Fibroblast of villous mesenchyme (primary cell): ENCODE measurements at regions not wholly inside any gene's neighbourhood (a gene's known extent, or its start where the extent isn't known, plus 50 kb on each side); places are given as distances from the start of the nearest gene placed in this dataset.
"Not testable (repeated sequence)": the region's sequence is repeated elsewhere in the genome, so short reads cannot be mapped to it uniquely, and the experiment has no call there.

Source experiments
- DNase-seq: peaks from one replicate; pipeline ENCODE4 v3.0.0-alpha.2; 2010; ENCODE audit warnings: low read depth
- H3K4me3 ChIP-seq: 2 replicates; pipeline ENCODE4 v1.5.1; 2011; ENCODE audit warnings: low read depth, mild to moderate bottlenecking, low read length
- CTCF ChIP-seq: IDR thresholded peaks from 2 replicates; pipeline ENCODE4 v1.5.1; 2012; ENCODE audit warnings: low read depth, mild to moderate bottlenecking, low read length; ENCODE audit not compliant: insufficient read depth

- no peak for TF ChIP-seq CTCF
- H3K4me3 ChIP-seq = no peak overlapping the region
- no peak for DNase-seq
Observed at GRCh38 chr9:107586493-107586892, 96.9 kb upstream of the KLF4 start.

GRCh38 chr9:107585465-107585864, 95.9 kb upstream of the KLF4 start:
- H3K4me3 ChIP-seq = no peak overlapping the region
- no peak for DNase-seq
- TF ChIP-seq CTCF = no peak

- no peak for TF ChIP-seq CTCF
- H3K4me3 ChIP-seq = no peak overlapping the region
- DNase-seq = no peak
Observed at GRCh38 chr9:107584944-107585343, 95.4 kb upstream of the KLF4 start.

GRCh38 chr9:107584186-107584585, 94.6 kb upstream of the KLF4 start:
- TF ChIP-seq CTCF = no peak
- DNase-seq = no peak
- H3K4me3 ChIP-seq = no peak overlapping the region

GRCh38 chr9:107577140-107577776, 87.7 kb upstream of the KLF4 start:
- no peak overlapping the region for H3K4me3 ChIP-seq
- TF ChIP-seq CTCF = no peak
- DNase-seq = no peak

GRCh38 chr9:107571148-107571547, 81.6 kb upstream of the KLF4 start:
- H3K4me3 ChIP-seq = no peak overlapping the region
- no peak for TF ChIP-seq CTCF
- no peak for DNase-seq

- H3K4me3 ChIP-seq = no peak overlapping the region
- TF ChIP-seq CTCF = no peak
- DNase-seq = peak; percentile 66
Observed at GRCh38 chr9:107569174-107569573, 79.6 kb upstream of the KLF4 start.

- DNase-seq, H3K4me3 ChIP-seq: not testable (repeated sequence)
Observed at GRCh38 chr9:107568406-107568805, 78.8 kb upstream of the KLF4 start.
